ENCODE measurements at regions not wholly inside any gene's neighbourhood (a gene's known extent, or its start where the extent isn't known, plus 50 kb on each side); places are given as distances from the start of the nearest gene placed in this dataset.
"Not testable (repeated sequence)": the region's sequence is repeated elsewhere in the genome, so short reads cannot be mapped to it uniquely, and the experiment has no call there.

- no peak for TF ChIP-seq CTCF (IDR thresholded peaks at IDR 0.05; ENCODE audit: borderline replicate concordance, control extremely low read depth, extremely low read depth, insufficient read depth, missing control alignments)
- no peak for DNase-seq (ENCODE audit: low spot score)
Measured at GRCh38 chr15:91411586-91411985, 311.5 kb downstream of the SV2B start.

GRCh38 chr15:91412138-91412928 lies 312.3 kb downstream of the SV2B start:
- no peak for DNase-seq (ENCODE audit: low spot score)
- no peak for TF ChIP-seq CTCF (IDR thresholded peaks at IDR 0.05; ENCODE audit: borderline replicate concordance, control extremely low read depth, extremely low read depth, insufficient read depth, missing control alignments)
- in situ Hi-C loops (cut with MboI; ENCODE audit: low sequenced_read_pairs, unreplicated experiment): no loop called here

More at GRCh38 chr15:91411586-91411985, 311.5 kb downstream of the SV2B start:
- in situ Hi-C loops (cut with MboI; ENCODE audit: low sequenced_read_pairs, unreplicated experiment): no loop called here

DNA sequence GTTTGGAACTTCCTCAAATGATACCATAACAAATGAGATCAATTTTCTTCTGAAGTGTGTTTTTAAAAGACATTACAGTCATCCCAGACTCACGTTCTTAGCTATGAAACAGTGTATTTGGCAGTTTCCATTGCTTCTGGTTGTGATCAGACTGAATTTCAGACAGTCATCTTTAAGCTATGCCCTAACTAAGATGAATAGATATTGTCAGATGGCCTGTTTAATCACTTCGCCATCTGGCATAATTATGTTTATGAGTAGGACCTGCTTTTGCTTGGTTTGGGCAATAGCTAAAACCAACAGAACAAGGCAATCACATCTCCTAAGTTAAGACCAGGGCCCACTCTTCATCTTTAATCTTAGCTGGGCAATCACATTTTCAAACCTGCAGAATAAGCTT lies 313.1 kb downstream of the SV2B start:
- TF ChIP-seq CTCF (IDR thresholded peaks at IDR 0.05; ENCODE audit: borderline replicate concordance, control extremely low read depth, extremely low read depth, insufficient read depth, missing control alignments): no peak
- no peak for DNase-seq (ENCODE audit: low spot score)
- in situ Hi-C loops (cut with MboI; ENCODE audit: low sequenced_read_pairs, unreplicated experiment): no loop called here

DNA sequence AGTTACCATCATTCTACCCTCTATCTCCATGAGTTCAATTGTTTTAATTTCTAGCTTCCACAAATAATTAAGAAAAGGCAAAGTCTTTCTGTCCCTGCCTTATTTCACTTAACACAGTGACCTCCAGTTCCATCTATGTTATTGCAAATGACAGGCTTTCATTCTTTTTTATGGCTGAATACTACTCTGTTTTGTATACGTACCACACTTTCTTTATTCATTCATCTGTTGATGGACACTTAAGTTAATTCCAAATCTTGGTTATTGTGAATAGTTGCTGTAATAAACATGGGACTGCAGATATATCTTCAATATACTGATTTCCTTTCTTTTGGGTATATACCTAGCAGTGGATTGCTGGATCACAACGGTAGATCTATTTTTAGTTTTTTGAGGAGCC lies 314.1 kb downstream of the SV2B start:
- in situ Hi-C loops (cut with MboI; ENCODE audit: low sequenced_read_pairs, unreplicated experiment): no loop called here
- TF ChIP-seq CTCF (IDR thresholded peaks at IDR 0.05; ENCODE audit: borderline replicate concordance, control extremely low read depth, extremely low read depth, insufficient read depth, missing control alignments): no peak
- DNase-seq (ENCODE audit: low spot score): no peak

- in situ Hi-C loops (cut with MboI; ENCODE audit: low sequenced_read_pairs, unreplicated experiment); DNase-seq (ENCODE audit: low spot score): not testable (repeated sequence)
Measured at GRCh38 chr15:91415258-91415657, 315.2 kb downstream of the SV2B start.

DNA sequence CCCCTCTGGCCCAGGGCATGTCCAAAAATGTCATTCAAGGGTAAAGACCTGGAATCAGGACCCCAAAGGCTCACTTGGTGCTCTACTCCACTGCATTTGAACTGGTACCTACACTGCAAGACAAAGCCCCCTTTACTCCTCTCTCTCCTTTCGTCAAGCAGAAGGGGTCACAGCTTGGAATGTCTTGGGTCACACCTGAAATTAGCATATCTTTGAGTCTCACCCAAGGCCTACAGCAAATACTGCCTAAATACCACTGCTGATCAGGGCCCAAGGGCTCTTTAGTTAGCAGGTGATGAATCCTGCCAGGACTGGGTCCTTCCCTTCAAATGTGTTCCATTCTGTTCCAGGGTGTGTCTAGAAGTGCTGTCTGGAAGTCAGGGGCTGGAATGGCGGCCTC lies 320.6 kb downstream of the SV2B start:
- in situ Hi-C loops (cut with MboI; ENCODE audit: low sequenced_read_pairs, unreplicated experiment): no loop called here
- TF ChIP-seq CTCF (IDR thresholded peaks at IDR 0.05; ENCODE audit: borderline replicate concordance, control extremely low read depth, extremely low read depth, insufficient read depth, missing control alignments): no peak
- no peak for DNase-seq (ENCODE audit: low spot score)

DNA sequence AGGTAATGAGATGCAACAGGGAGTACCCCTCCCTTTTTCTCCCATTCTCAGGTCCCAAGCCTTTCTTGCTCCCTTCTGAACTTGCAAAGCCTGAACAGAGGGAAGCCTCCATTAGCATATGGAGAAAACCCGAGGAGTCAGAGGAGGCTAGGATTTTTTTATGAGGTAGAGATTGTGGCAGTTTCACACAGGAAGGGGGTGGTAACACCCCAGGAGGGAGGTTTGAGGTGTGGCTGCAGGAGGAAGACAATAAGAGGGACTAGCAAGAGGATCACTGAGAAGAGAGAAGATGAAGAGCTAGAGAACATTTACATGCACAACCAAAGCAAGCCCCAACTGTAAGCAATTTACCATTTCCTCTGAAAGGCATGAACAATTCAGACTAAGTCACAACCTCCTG lies 322.7 kb downstream of the SV2B start:
- no peak for DNase-seq (ENCODE audit: low spot score)
- no peak for TF ChIP-seq CTCF (IDR thresholded peaks at IDR 0.05; ENCODE audit: borderline replicate concordance, control extremely low read depth, extremely low read depth, insufficient read depth, missing control alignments)
- in situ Hi-C loops (cut with MboI; ENCODE audit: low sequenced_read_pairs, unreplicated experiment): no loop called here

Measured in GM13976 (cell line).